ENCODE measurements at regions not wholly inside any gene's neighbourhood (a gene's known extent, or its start where the extent isn't known, plus 50 kb on each side); places are given as distances from the start of the nearest gene placed in this dataset.

- no peak overlapping the region for H3K4me3 ChIP-seq (ENCODE audit: low read length)
- H3K9me3 ChIP-seq (ENCODE audit: low read length): no peaks in the 10 kb centered on the region
- no peaks in the 10 kb centered on the region for H3K36me3 ChIP-seq (ENCODE audit: low read depth, low read length)
- ATAC-seq (no peak), DNase-seq (no peak)
- no peak overlapping the region for H2AFZ ChIP-seq (ENCODE audit: low read length)
- intact Hi-C loops (cut with micrococcal nuclease): no loop called here
- no peak overlapping the region for H3K9ac ChIP-seq (ENCODE audit: low read length)
- no peaks in the 10 kb centered on the region for H3F3A ChIP-seq (ENCODE audit: low read length, unreplicated experiment)
- no peaks in the 10 kb centered on the region for H3K79me2 ChIP-seq (ENCODE audit: low read length)
- no peaks in the 10 kb centered on the region for H3K27me3 ChIP-seq (ENCODE audit: low read length)
- BruUV-seq (replicated peaks): no TSS peak
- no peak overlapping the region for H3K4me2 ChIP-seq (ENCODE audit: low read length)
- H4K20me1 ChIP-seq (ENCODE audit: low read length): no peaks in the 10 kb centered on the region
- H3K4me1 ChIP-seq (ENCODE audit: insufficient read depth, low read length): no peaks in the 10 kb centered on the region
- H3K27ac ChIP-seq (ENCODE audit: low read length): no peak overlapping the region
- ChIA-PET POLR2A (ENCODE audit: unreplicated experiment) (no interaction called here), CTCF (no interaction called here)
- no peaks in the 10 kb centered on the region for H3K9me2 ChIP-seq (replicated peaks; ENCODE audit: low read length)
- TF ChIP-seq EZH2 (IDR thresholded peaks at IDR 0.05; ENCODE audit: low read length, unreplicated experiment) (no peak), EZH2phosphoT487 (IDR thresholded peaks at IDR 0.05; ENCODE audit: borderline replicate concordance, low read length) (no peak), CTCF (conservative IDR thresholded peaks at IDR 0.05; ENCODE audit: low read depth, low read length) (no peak)
Observed at GRCh38 chr5:125587631-125588030, 835.6 kb upstream of the GRAMD2B start.

GRCh38 chr5:125592856-125593255, 830.4 kb upstream of the GRAMD2B start:
- Histone ChIP-seq H3K79me2 (ENCODE audit: low read length) (no peaks in the 10 kb centered on the region), H3K4me3 (ENCODE audit: low read length) (no peak overlapping the region), H2AFZ (ENCODE audit: low read length) (no peak overlapping the region), H3K9ac (ENCODE audit: low read length) (no peak overlapping the region), H4K20me1 (ENCODE audit: low read length) (no peaks in the 10 kb centered on the region), H3K9me3 (ENCODE audit: low read length) (no peaks in the 10 kb centered on the region), H3K27me3 (ENCODE audit: low read length) (no peaks in the 10 kb centered on the region), H3K27ac (ENCODE audit: low read length) (no peak overlapping the region), H3K36me3 (ENCODE audit: low read depth, low read length) (no peaks in the 10 kb centered on the region), H3K4me1 (ENCODE audit: insufficient read depth, low read length) (no peaks in the 10 kb centered on the region), H3K4me2 (ENCODE audit: low read length) (no peak overlapping the region), H3K9me2 (replicated peaks; ENCODE audit: low read length) (no peaks in the 10 kb centered on the region), H3F3A (ENCODE audit: low read length, unreplicated experiment) (no peaks in the 10 kb centered on the region)
- intact Hi-C loops (cut with micrococcal nuclease): no loop called here
- no peak for TF ChIP-seq CTCF (conservative IDR thresholded peaks at IDR 0.05; ENCODE audit: low read depth, low read length)
- no peak for TF ChIP-seq EZH2phosphoT487 (IDR thresholded peaks at IDR 0.05; ENCODE audit: borderline replicate concordance, low read length)
- no TSS peak for BruUV-seq (replicated peaks)
- POLR2A ChIA-PET (ENCODE audit: unreplicated experiment): no interaction called here
- DNase-seq (no peak), ATAC-seq (no peak)
- CTCF ChIA-PET: no interaction called here

GRCh38 chr5:125595095-125595494, 828.1 kb upstream of the GRAMD2B start:
- DNase-seq (no peak), ATAC-seq (no peak)
- ChIA-PET POLR2A (ENCODE audit: unreplicated experiment) (no interaction called here), CTCF (no interaction called here)
- no peak overlapping the region for H2AFZ ChIP-seq (ENCODE audit: low read length)
- no peaks in the 10 kb centered on the region for H3K9me3 ChIP-seq (ENCODE audit: low read length)
- BruUV-seq (replicated peaks): no TSS peak
- TF ChIP-seq CTCF (conservative IDR thresholded peaks at IDR 0.05; ENCODE audit: low read depth, low read length) (no peak), EZH2 (IDR thresholded peaks at IDR 0.05; ENCODE audit: low read length, unreplicated experiment) (no peak), EZH2phosphoT487 (IDR thresholded peaks at IDR 0.05; ENCODE audit: borderline replicate concordance, low read length) (no peak)
- H3K4me2 ChIP-seq (ENCODE audit: low read length): no peak overlapping the region
- no peaks in the 10 kb centered on the region for H3F3A ChIP-seq (ENCODE audit: low read length, unreplicated experiment)
- H3K36me3 ChIP-seq (ENCODE audit: low read depth, low read length): no peaks in the 10 kb centered on the region
- H3K9me2 ChIP-seq (replicated peaks; ENCODE audit: low read length): no peaks in the 10 kb centered on the region
- no peaks in the 10 kb centered on the region for H3K79me2 ChIP-seq (ENCODE audit: low read length)
- no peaks in the 10 kb centered on the region for H3K27me3 ChIP-seq (ENCODE audit: low read length)
- intact Hi-C loops (cut with micrococcal nuclease): no loop called here
- no peaks in the 10 kb centered on the region for H4K20me1 ChIP-seq (ENCODE audit: low read length)
- no peaks in the 10 kb centered on the region for H3K4me1 ChIP-seq (ENCODE audit: insufficient read depth, low read length)
- H3K9ac ChIP-seq (ENCODE audit: low read length): no peak overlapping the region
- no peak overlapping the region for H3K27ac ChIP-seq (ENCODE audit: low read length)
- H3K4me3 ChIP-seq (ENCODE audit: low read length): no peak overlapping the region
